Stimulated activated memory B cell treated with anti-CD40 and anti-IgM and Interleukin-4, amounts not matched to agents 10 μg/mL and 1 μg/mL and 100 μg/mL, for 72 hours (primary cell): ENCODE measurements at regions not wholly inside any gene's neighbourhood (a gene's known extent, or its start where the extent isn't known, plus 50 kb on each side); places are given as distances from the start of the nearest gene placed in this dataset.

Experiments used
- ATAC-seq: fragments of 150-1000 bp; cut with Tn5 transposase; 2 replicates; pipeline ENCODE4 v1.10.0; 2021
- H3K27ac Mint-ChIP-seq: one replicate; pipeline ENCODE4 v1.8.0; 2022; ENCODE audit warnings: mild to moderate bottlenecking, mixed read lengths
- H3K27me3 Mint-ChIP-seq: one replicate; pipeline ENCODE4 v1.8.0; 2022; ENCODE audit warnings: mixed read lengths
- H3K36me3 Mint-ChIP-seq: one replicate; pipeline ENCODE4 v1.8.0; 2022; ENCODE audit warnings: mixed read lengths
- H3K4me1 Mint-ChIP-seq: one replicate; pipeline ENCODE4 v1.8.0; 2022; ENCODE audit warnings: mixed read lengths
- H3K4me3 Mint-ChIP-seq: one replicate; pipeline ENCODE4 v1.8.0; 2022; ENCODE audit warnings: mild to moderate bottlenecking, moderate library complexity, mixed read lengths
- H3K9me3 Mint-ChIP-seq: one replicate; pipeline ENCODE4 v1.8.0; 2022; ENCODE audit warnings: mixed read lengths

GRCh38 chr6:104087765-104088164 lies 772.0 kb downstream of the HACE1 start:
- Mint-ChIP-seq H3K9me3 (peaks cover 4% of the 10 kb centered on the region), H3K36me3 (no peaks in the 10 kb centered on the region), H3K27ac (no peak overlapping the region), H3K4me3 (no peak overlapping the region), H3K4me1 (no peaks in the 10 kb centered on the region), H3K27me3 (no peaks in the 10 kb centered on the region)
- ATAC-seq = no peak

GRCh38 chr6:104068281-104068680 lies 791.4 kb downstream of the HACE1 start:
- H3K9me3 Mint-ChIP-seq = peaks cover 3% of the 10 kb centered on the region
- H3K4me1 Mint-ChIP-seq = no peaks in the 10 kb centered on the region
- ATAC-seq = no peak
- H3K36me3 Mint-ChIP-seq = no peaks in the 10 kb centered on the region
- no peaks in the 10 kb centered on the region for H3K27me3 Mint-ChIP-seq
- H3K4me3 Mint-ChIP-seq = no peak overlapping the region
- no peak overlapping the region for H3K27ac Mint-ChIP-seq

GRCh38 chr6:104064876-104065275 lies 794.8 kb downstream of the HACE1 start:
- H3K4me1 Mint-ChIP-seq = no peaks in the 10 kb centered on the region
- H3K36me3 Mint-ChIP-seq = no peaks in the 10 kb centered on the region
- ATAC-seq = no peak
- H3K27ac Mint-ChIP-seq = no peak overlapping the region
- H3K27me3 Mint-ChIP-seq = no peaks in the 10 kb centered on the region
- H3K4me3 Mint-ChIP-seq = no peak overlapping the region
- H3K9me3 Mint-ChIP-seq = peaks cover 3% of the 10 kb centered on the region

GRCh38 chr6:104050455-104050854 lies 809.3 kb downstream of the HACE1 start:
- Mint-ChIP-seq H3K4me3 (no peak overlapping the region), H3K27me3 (no peaks in the 10 kb centered on the region), H3K27ac (no peak overlapping the region), H3K36me3 (no peaks in the 10 kb centered on the region), H3K4me1 (no peaks in the 10 kb centered on the region), H3K9me3 (peaks cover 3% of the 10 kb centered on the region)
- no peak for ATAC-seq

- Mint-ChIP-seq H3K4me1 (no peaks in the 10 kb centered on the region), H3K27me3 (no peaks in the 10 kb centered on the region), H3K4me3 (no peak overlapping the region), H3K36me3 (no peaks in the 10 kb centered on the region), H3K27ac (no peak overlapping the region), H3K9me3 (peaks cover 13% of the 10 kb centered on the region)
- ATAC-seq = no peak
These were observed 813.3 kb downstream of the HACE1 start for GRCh38 chr6:104046426-104046825.

- no peaks in the 10 kb centered on the region for H3K27me3 Mint-ChIP-seq
- H3K27ac Mint-ChIP-seq = no peak overlapping the region
- no peak for ATAC-seq
- H3K4me1 Mint-ChIP-seq = no peaks in the 10 kb centered on the region
- no peaks in the 10 kb centered on the region for H3K36me3 Mint-ChIP-seq
- no peak overlapping the region for H3K4me3 Mint-ChIP-seq
- no peaks in the 10 kb centered on the region for H3K9me3 Mint-ChIP-seq
These were observed 828.4 kb downstream of the HACE1 start for GRCh38 chr6:104031346-104031745.

- no peaks in the 10 kb centered on the region for H3K4me1 Mint-ChIP-seq
- no peak for ATAC-seq
- no peak overlapping the region for H3K4me3 Mint-ChIP-seq
- H3K27ac Mint-ChIP-seq = no peak overlapping the region
- no peaks in the 10 kb centered on the region for H3K36me3 Mint-ChIP-seq
- H3K27me3 Mint-ChIP-seq = no peaks in the 10 kb centered on the region
- H3K9me3 Mint-ChIP-seq = no peaks in the 10 kb centered on the region
These were observed 837.6 kb downstream of the HACE1 start for GRCh38 chr6:104022126-104022525.

- H3K36me3 Mint-ChIP-seq = no peaks in the 10 kb centered on the region
- H3K27me3 Mint-ChIP-seq = no peaks in the 10 kb centered on the region
- no peak overlapping the region for H3K27ac Mint-ChIP-seq
- no peak for ATAC-seq
- no peaks in the 10 kb centered on the region for H3K9me3 Mint-ChIP-seq
- H3K4me1 Mint-ChIP-seq = no peaks in the 10 kb centered on the region
- H3K4me3 Mint-ChIP-seq = no peak overlapping the region
These were observed 840.5 kb downstream of the HACE1 start for GRCh38 chr6:104019075-104019753.

GRCh38 chr6:104017410-104018381 lies 842.0 kb downstream of the HACE1 start:
- no peaks in the 10 kb centered on the region for H3K4me1 Mint-ChIP-seq
- H3K9me3 Mint-ChIP-seq = peaks cover 3% of the 10 kb centered on the region
- no peaks in the 10 kb centered on the region for H3K36me3 Mint-ChIP-seq
- no peaks in the 10 kb centered on the region for H3K27me3 Mint-ChIP-seq
- H3K4me3 Mint-ChIP-seq = no peak overlapping the region
- peak; percentile 31 for ATAC-seq
- H3K27ac Mint-ChIP-seq = no peak overlapping the region

GRCh38 chr6:104014163-104014959 lies 845.4 kb downstream of the HACE1 start:
- Mint-ChIP-seq H3K9me3 (peaks cover 3% of the 10 kb centered on the region), H3K27me3 (no peaks in the 10 kb centered on the region), H3K36me3 (no peaks in the 10 kb centered on the region), H3K27ac (no peak overlapping the region), H3K4me3 (no peak overlapping the region), H3K4me1 (no peaks in the 10 kb centered on the region)
- no peak for ATAC-seq

GRCh38 chr6:104013312-104013971 lies 846.3 kb downstream of the HACE1 start:
- Mint-ChIP-seq H3K9me3 (peaks cover 3% of the 10 kb centered on the region), H3K4me3 (no peak overlapping the region), H3K4me1 (no peaks in the 10 kb centered on the region), H3K36me3 (no peaks in the 10 kb centered on the region), H3K27ac (no peak overlapping the region), H3K27me3 (no peaks in the 10 kb centered on the region)
- ATAC-seq = no peak

- no peaks in the 10 kb centered on the region for H3K36me3 Mint-ChIP-seq
- H3K4me3 Mint-ChIP-seq = no peak overlapping the region
- no peak overlapping the region for H3K27ac Mint-ChIP-seq
- H3K9me3 Mint-ChIP-seq = peaks cover 3% of the 10 kb centered on the region
- no peaks in the 10 kb centered on the region for H3K4me1 Mint-ChIP-seq
- ATAC-seq = no peak
- H3K27me3 Mint-ChIP-seq = no peaks in the 10 kb centered on the region
These were observed 848.8 kb downstream of the HACE1 start for GRCh38 chr6:104010897-104011296.

- Mint-ChIP-seq H3K9me3 (no peaks in the 10 kb centered on the region), H3K27ac (no peak overlapping the region), H3K36me3 (no peaks in the 10 kb centered on the region), H3K4me1 (no peaks in the 10 kb centered on the region), H3K27me3 (no peaks in the 10 kb centered on the region), H3K4me3 (no peak overlapping the region)
- no peak for ATAC-seq
These were observed 855.8 kb downstream of the HACE1 start for GRCh38 chr6:104003803-104004516.

GRCh38 chr6:103995571-103995970 lies 864.1 kb downstream of the HACE1 start:
- Mint-ChIP-seq H3K27me3 (no peaks in the 10 kb centered on the region), H3K27ac (no peak overlapping the region), H3K4me1 (no peaks in the 10 kb centered on the region), H3K4me3 (no peak overlapping the region), H3K36me3 (no peaks in the 10 kb centered on the region), H3K9me3 (peaks cover 3% of the 10 kb centered on the region)
- no peak for ATAC-seq
